Adrenal gland (tissue), 5 donors: ENCODE measurements at regions not wholly inside any gene's neighbourhood (a gene's known extent, or its start where the extent isn't known, plus 50 kb on each side); places are given as distances from the start of the nearest gene placed in this dataset.

ENCODE experiments used
- CTCF ChIP-seq, 6 experiments: fragments of 450-650 bp in 4 of 6; fragments of 200-600 bp in 2 of 6; sonication (generic) in 1 of 6; IDR thresholded peaks; 1 replicate in 5 of 6; 2 replicates in 1 of 6; pipeline versions ENCODE4 v1.5.1 to v1.8.0; 2016 to 2021; ENCODE audit warnings: antibody characterized with exemption in 6 of 6, mild to moderate bottlenecking in 2 of 6, moderate library complexity in 1 of 6
- POLR2A ChIP-seq, 2 donors: fragments of 450-650 bp; IDR thresholded peaks; one replicate each; pipeline ENCODE4 v1.6.1; 2017; ENCODE audit warnings: antibody characterized with exemption in 2 of 2, mild to moderate bottlenecking in 2 of 2, moderate library complexity in 1 of 2
- donor health status: DM: no; HTN: no; CAD: no.

DNA sequence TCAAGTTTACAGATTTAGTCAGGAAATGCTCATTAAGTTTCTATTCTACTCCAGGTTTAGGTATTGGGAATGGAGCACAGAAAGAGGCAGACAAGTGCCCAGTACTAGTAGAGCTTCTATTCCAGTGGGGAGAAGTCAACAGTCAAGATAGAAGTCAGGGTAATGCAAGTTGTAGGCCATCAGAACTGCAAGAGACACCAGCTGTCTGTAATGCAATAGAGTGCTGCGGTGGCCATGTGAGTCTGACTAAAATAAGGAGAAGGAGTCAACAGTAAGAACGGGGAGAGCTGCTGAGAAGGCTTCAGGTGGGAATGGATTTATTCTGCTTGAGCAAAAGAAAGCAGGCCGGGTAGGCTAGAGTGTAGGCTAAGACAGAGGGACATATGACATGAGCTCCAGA is 515.0 kb downstream of the QKI start:
- TF ChIP-seq CTCF (IDR thresholded peaks at IDR 0.05) (no peak), POLR2A (IDR thresholded peaks at IDR 0.05) (no peak)
